K562 (cell line): ENCODE measurements at regions not wholly inside any gene's neighbourhood (a gene's known extent, or its start where the extent isn't known, plus 50 kb on each side); places are given as distances from the start of the nearest gene placed in this dataset.
A peak's percentile ranks its signal among the peaks of the same experiment; 100 is the strongest.

Source experiments
- ARID1B ChIP-seq: fragments of 450-650 bp; IDR thresholded peaks from 2 replicates; pipeline ENCODE4 v1.6.1; 2016; ENCODE audit warnings: antibody characterized with exemption, mild to moderate bottlenecking, inconsistent platforms
- BACH1 ChIP-seq: fragments of 200-800 bp; sonication (Bioruptor generic); IDR thresholded peaks from 2 replicates; pipeline ENCODE4 v1.6.1; 2016; ENCODE audit warnings: missing genetic modification characterization, missing compliant biosample characterization
- C11orf30 ChIP-seq: fragments of 450-650 bp; IDR thresholded peaks from 2 replicates; pipeline ENCODE4 v1.6.1; 2016; ENCODE audit warnings: low read depth, mild to moderate bottlenecking
- CBFA2T2 ChIP-seq: fragments of 450-650 bp; conservative IDR thresholded peaks from 2 replicates; pipeline ENCODE4 v1.6.1; 2017; ENCODE audit warnings: mild to moderate bottlenecking
- CBX3 ChIP-seq, 2 experiments: IDR thresholded peaks; 1 replicate in 1 of 2; 2 replicates in 1 of 2; pipeline ENCODE4 v1.6.1; 2012; ENCODE audit warnings: inconsistent platforms in 2 of 2, low read length in 2 of 2, borderline replicate concordance in 1 of 2, control low read depth in 1 of 2
- CHD4 ChIP-seq: fragments of 200-600 bp; sonication (generic); IDR thresholded peaks from 3 replicates; pipeline ENCODE4 v1.6.1; 2012; ENCODE audit warnings: low read depth, mild to moderate bottlenecking, mixed read lengths, low read length, inconsistent platforms; ENCODE audit not compliant: insufficient read depth, insufficient replicate concordance, poor library complexity, severe bottlenecking
- DPF2 ChIP-seq: fragments of 450-650 bp; IDR thresholded peaks from 2 replicates; pipeline ENCODE4 v1.6.1; 2016
- ELF1 ChIP-seq: fragments of 200-800 bp; sonication (Bioruptor generic); IDR thresholded peaks from 2 replicates; pipeline ENCODE4 v1.6.1; 2016; ENCODE audit warnings: missing genetic modification characterization, missing compliant biosample characterization
- HEY1 ChIP-seq: fragments of 250-450 bp; sonication (Bioruptor Pico); IDR thresholded peaks from 2 replicates; pipeline ENCODE4 v1.5.0; 2020; ENCODE audit warnings: mild to moderate bottlenecking, moderate library complexity, borderline replicate concordance
- ILK ChIP-seq: fragments of 450-650 bp; IDR thresholded peaks from 2 replicates; pipeline ENCODE4 v1.6.1; 2016; ENCODE audit warnings: missing genetic modification characterization, low read depth, mild to moderate bottlenecking, missing compliant biosample characterization, moderate library complexity, borderline replicate concordance
- JUND ChIP-seq, 2 experiments: IDR thresholded peaks; 2 replicates in 1 of 2; 3 replicates in 1 of 2; pipeline ENCODE4 v1.6.1; 2011; ENCODE audit warnings: borderline replicate concordance in 2 of 2, low read depth in 2 of 2, low read length in 2 of 2, improper control_type of control experiment in 1 of 2, missing biosample characterization in 1 of 2, missing genetic modification characterization in 1 of 2, missing genetic modification reagents in 1 of 2
- MAFF ChIP-seq: IDR thresholded peaks from 2 replicates; pipeline ENCODE4 v1.6.1; 2012; ENCODE audit warnings: low read length, improper control_type of control experiment
- MAFG ChIP-seq: fragments of 450-650 bp; conservative IDR thresholded peaks from 2 replicates; pipeline ENCODE4 v1.6.1; 2016; ENCODE audit warnings: missing genetic modification characterization, missing compliant biosample characterization
- MAFK ChIP-seq: IDR thresholded peaks from 2 replicates; pipeline ENCODE4 v1.6.1; 2011; ENCODE audit warnings: low read length, improper control_type of control experiment
- NBN ChIP-seq: fragments of 450-650 bp; IDR thresholded peaks from 2 replicates; pipeline ENCODE4 v1.6.1; 2016; ENCODE audit warnings: low read depth, mild to moderate bottlenecking
- NFATC3 ChIP-seq: fragments of 450-650 bp; IDR thresholded peaks from 2 replicates; pipeline ENCODE4 v1.6.1; 2017; ENCODE audit warnings: mild to moderate bottlenecking
- PTBP1 ChIP-seq: fragments of 200-400 bp; formaldehyde crosslinking; IDR thresholded peaks from 2 replicates; pipeline ENCODE4 v1.6.1; 2017; ENCODE audit warnings: low read depth, low read length
- RAD21 ChIP-seq, 2 experiments: fragments of 250-450 bp in 1 of 2; fragments of 450-650 bp in 1 of 2; sonication (Bioruptor Pico) in 1 of 2; formaldehyde crosslinking in 1 of 2; IDR thresholded peaks in 1 of 2; conservative IDR thresholded peaks in 1 of 2; 2 replicates each; pipeline versions ENCODE4 v1.4.0 to v1.8.0; 2020 to 2022; ENCODE audit warnings: mild to moderate bottlenecking in 2 of 2, moderate library complexity in 1 of 2
- RBM17 ChIP-seq: fragments of 200-400 bp; formaldehyde crosslinking; IDR thresholded peaks from 2 replicates; pipeline ENCODE4 v1.6.1; 2017; ENCODE audit warnings: low read depth, mild to moderate bottlenecking, low read length, borderline replicate concordance
- RNF2 ChIP-seq: sonication (generic); IDR thresholded peaks from 2 replicates; pipeline ENCODE4 v1.6.1; 2016
- SMARCA4 ChIP-seq: fragments of 450-650 bp; IDR thresholded peaks from 2 replicates; pipeline ENCODE4 v1.6.1; 2016
- SMARCE1 ChIP-seq: fragments of 450-650 bp; IDR thresholded peaks from 2 replicates; pipeline ENCODE4 v1.7.1; 2016; ENCODE audit warnings: mild to moderate bottlenecking
- TAF15 ChIP-seq: fragments of 200-400 bp; formaldehyde crosslinking; IDR thresholded peaks from 2 replicates; pipeline ENCODE4 v1.6.1; 2017; ENCODE audit warnings: mild to moderate bottlenecking, low read depth, low read length, moderate library complexity
- ZNF316 ChIP-seq: fragments of 450-650 bp; IDR thresholded peaks from 2 replicates; pipeline ENCODE4 v1.6.1; 2016
- ZNF561 ChIP-seq: fragments of 450-650 bp; formaldehyde crosslinking; conservative IDR thresholded peaks from 2 replicates; pipeline ENCODE4 v1.4.0; 2020; ENCODE audit warnings: mild to moderate bottlenecking, moderate library complexity
- TF ChIP-seq, protein P1 (sequence below): fragments of 250-450 bp; sonication (Bioruptor Pico); IDR thresholded peaks from 2 replicates; pipeline ENCODE4 v1.5.0; 2020; ENCODE audit warnings: mild to moderate bottlenecking
- TF ChIP-seq, protein P2 (sequence below): fragments of 200-800 bp; sonication (Bioruptor generic); IDR thresholded peaks from 2 replicates; pipeline ENCODE4 v1.6.1; 2017; ENCODE audit warnings: missing genetic modification characterization, missing compliant biosample characterization

GRCh38 chr12:88433997-88434703 lies 146.1 kb downstream of the KITLG start (continued):
- TF ChIP-seq DPF2: peak; percentile 69
- no peak for TF ChIP-seq RBM17
- TF ChIP-seq NFATC3: no peak
- TF ChIP-seq ELF1: peak; percentile 34; the same call in 1 of the 2 replicates
- TF ChIP-seq MAFF: peak; percentile 83
- TF ChIP-seq C11orf30: peak; percentile 81
- peak; percentile 24; the same call in 1 of the 2 replicates for TF ChIP-seq JUND (IDR thresholded peaks at IDR 0.05; ENCODE audit: borderline replicate concordance, low read depth, low read length)
- no peak for TF ChIP-seq JUND (tag; IDR thresholded peaks at IDR 0.05; ENCODE audit: borderline replicate concordance, low read depth, low read length)
- TF ChIP-seq PTBP1: no peak
- TF ChIP-seq MAFK: peak; percentile 78
- TF ChIP-seq SMARCA4: peak; percentile 62; the same call in 1 of the 2 replicates
- TF ChIP-seq, protein P1, sequence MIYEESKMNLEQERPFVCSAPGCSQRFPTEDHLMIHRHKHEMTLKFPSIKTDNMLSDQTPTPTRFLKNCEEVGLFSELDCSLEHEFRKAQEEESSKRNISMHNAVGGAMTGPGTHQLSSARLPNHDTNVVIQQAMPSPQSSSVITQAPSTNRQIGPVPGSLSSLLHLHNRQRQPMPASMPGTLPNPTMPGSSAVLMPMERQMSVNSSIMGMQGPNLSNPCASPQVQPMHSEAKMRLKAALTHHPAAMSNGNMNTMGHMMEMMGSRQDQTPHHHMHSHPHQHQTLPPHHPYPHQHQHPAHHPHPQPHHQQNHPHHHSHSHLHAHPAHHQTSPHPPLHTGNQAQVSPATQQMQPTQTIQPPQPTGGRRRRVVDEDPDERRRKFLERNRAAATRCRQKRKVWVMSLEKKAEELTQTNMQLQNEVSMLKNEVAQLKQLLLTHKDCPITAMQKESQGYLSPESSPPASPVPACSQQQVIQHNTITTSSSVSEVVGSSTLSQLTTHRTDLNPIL: no peak
- TF ChIP-seq ZNF561 (CRISPR knock-in tag): no peak
- 0 out of 2 replicates have a peak, but pooled peaks have one; percentile 25 for TF ChIP-seq NBN
- TF ChIP-seq SMARCE1: peak; percentile 70
- TF ChIP-seq RNF2: no peak
- TF ChIP-seq BACH1 (tag): peak; percentile 86
- no peak for TF ChIP-seq CHD4
- TF ChIP-seq CBX3 (IDR thresholded peaks at IDR 0.05; ENCODE audit: borderline replicate concordance in 1 of 2, low read length in 2 of 2): peak in 1 of 2 experiments; percentile 45; a peak in 1 of 3 replicates
- peak; percentile 88 for TF ChIP-seq MAFG (tag)
- no peak for TF ChIP-seq ILK
- no peak for TF ChIP-seq TAF15
- TF ChIP-seq ZNF316: peak; percentile 93
- TF ChIP-seq ARID1B: peak; percentile 62
- 0 out of 2 replicates have a peak, but pooled peaks have one; percentile 9 for TF ChIP-seq CBFA2T2
- no peak for TF ChIP-seq HEY1 (CRISPR knock-in tag)
- TF ChIP-seq RAD21 (CRISPR knock-in tag; conservative IDR thresholded peaks at IDR 0.05 in 1 of 2, IDR thresholded peaks at IDR 0.05 in 1 of 2): no peak; a peak in 1 of 4 replicates
- TF ChIP-seq, protein P2, sequence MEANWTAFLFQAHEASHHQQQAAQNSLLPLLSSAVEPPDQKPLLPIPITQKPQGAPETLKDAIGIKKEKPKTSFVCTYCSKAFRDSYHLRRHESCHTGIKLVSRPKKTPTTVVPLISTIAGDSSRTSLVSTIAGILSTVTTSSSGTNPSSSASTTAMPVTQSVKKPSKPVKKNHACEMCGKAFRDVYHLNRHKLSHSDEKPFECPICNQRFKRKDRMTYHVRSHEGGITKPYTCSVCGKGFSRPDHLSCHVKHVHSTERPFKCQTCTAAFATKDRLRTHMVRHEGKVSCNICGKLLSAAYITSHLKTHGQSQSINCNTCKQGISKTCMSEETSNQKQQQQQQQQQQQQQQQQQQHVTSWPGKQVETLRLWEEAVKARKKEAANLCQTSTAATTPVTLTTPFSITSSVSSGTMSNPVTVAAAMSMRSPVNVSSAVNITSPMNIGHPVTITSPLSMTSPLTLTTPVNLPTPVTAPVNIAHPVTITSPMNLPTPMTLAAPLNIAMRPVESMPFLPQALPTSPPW: no peak; the same call in 1 of the 2 replicates
